ENCODE measurements at regions not wholly inside any gene's neighbourhood (a gene's known extent, or its start where the extent isn't known, plus 50 kb on each side); places are given as distances from the start of the nearest gene placed in this dataset.

DNA sequence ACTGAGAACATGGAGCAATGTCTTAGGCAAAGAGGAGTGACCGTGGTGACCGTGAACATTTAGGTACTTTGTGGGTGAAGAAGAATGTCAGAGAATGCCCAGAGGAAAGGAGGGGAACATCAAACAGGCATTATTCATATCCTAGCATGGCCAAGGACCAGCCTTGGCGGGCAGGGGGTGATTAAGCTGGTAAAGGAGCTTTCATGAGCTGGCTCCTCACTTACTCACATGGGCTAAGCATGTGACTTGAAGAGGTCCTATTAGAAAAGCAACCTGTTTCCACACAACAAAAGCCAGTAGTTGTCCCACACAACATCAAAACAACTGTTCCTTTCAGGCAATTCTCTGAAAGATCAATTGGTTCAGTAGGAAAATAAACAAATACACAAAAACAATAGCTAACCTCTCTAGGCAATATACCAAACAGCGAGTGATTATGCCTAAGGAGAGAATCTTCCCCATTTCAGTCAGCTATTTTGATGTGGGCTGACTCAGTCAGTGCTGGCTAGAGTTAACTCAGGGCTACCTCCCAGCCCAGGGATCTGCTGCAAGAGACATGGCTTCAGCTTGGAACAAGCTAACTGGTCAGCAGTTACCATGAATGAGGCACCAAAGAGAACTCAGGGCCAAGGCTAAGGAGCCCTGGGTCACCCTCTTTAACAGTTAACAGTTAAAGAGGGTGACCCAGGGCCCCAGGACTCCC, 283.5 kb downstream of the ARHGAP12 start:
- no peak for TF ChIP-seq SPI1 (IDR thresholded peaks at IDR 0.05; ENCODE audit: borderline replicate concordance, low read depth)
- no peak for TF ChIP-seq GABPA (IDR thresholded peaks at IDR 0.05; ENCODE audit: low read depth)
- TF ChIP-seq, protein P1, sequence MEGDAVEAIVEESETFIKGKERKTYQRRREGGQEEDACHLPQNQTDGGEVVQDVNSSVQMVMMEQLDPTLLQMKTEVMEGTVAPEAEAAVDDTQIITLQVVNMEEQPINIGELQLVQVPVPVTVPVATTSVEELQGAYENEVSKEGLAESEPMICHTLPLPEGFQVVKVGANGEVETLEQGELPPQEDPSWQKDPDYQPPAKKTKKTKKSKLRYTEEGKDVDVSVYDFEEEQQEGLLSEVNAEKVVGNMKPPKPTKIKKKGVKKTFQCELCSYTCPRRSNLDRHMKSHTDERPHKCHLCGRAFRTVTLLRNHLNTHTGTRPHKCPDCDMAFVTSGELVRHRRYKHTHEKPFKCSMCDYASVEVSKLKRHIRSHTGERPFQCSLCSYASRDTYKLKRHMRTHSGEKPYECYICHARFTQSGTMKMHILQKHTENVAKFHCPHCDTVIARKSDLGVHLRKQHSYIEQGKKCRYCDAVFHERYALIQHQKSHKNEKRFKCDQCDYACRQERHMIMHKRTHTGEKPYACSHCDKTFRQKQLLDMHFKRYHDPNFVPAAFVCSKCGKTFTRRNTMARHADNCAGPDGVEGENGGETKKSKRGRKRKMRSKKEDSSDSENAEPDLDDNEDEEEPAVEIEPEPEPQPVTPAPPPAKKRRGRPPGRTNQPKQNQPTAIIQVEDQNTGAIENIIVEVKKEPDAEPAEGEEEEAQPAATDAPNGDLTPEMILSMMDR (IDR thresholded peaks at IDR 0.05; ENCODE audit: insufficient read depth, low read length), result no peak
- no peak for TF ChIP-seq POLR2AphosphoS5 (IDR thresholded peaks at IDR 0.05; ENCODE audit: low read depth)
- TF ChIP-seq, protein P2, sequence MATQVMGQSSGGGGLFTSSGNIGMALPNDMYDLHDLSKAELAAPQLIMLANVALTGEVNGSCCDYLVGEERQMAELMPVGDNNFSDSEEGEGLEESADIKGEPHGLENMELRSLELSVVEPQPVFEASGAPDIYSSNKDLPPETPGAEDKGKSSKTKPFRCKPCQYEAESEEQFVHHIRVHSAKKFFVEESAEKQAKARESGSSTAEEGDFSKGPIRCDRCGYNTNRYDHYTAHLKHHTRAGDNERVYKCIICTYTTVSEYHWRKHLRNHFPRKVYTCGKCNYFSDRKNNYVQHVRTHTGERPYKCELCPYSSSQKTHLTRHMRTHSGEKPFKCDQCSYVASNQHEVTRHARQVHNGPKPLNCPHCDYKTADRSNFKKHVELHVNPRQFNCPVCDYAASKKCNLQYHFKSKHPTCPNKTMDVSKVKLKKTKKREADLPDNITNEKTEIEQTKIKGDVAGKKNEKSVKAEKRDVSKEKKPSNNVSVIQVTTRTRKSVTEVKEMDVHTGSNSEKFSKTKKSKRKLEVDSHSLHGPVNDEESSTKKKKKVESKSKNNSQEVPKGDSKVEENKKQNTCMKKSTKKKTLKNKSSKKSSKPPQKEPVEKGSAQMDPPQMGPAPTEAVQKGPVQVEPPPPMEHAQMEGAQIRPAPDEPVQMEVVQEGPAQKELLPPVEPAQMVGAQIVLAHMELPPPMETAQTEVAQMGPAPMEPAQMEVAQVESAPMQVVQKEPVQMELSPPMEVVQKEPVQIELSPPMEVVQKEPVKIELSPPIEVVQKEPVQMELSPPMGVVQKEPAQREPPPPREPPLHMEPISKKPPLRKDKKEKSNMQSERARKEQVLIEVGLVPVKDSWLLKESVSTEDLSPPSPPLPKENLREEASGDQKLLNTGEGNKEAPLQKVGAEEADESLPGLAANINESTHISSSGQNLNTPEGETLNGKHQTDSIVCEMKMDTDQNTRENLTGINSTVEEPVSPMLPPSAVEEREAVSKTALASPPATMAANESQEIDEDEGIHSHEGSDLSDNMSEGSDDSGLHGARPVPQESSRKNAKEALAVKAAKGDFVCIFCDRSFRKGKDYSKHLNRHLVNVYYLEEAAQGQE (IDR thresholded peaks at IDR 0.05; ENCODE audit: insufficient replicate concordance, low read depth), result no peak
- H3K4me3 ChIP-seq (replicated peaks; ENCODE audit: insufficient read depth, low read length), result no peak overlapping the region
- no peak overlapping the region for H3K27ac ChIP-seq (replicated peaks)
- H3K27me3 ChIP-seq (ENCODE audit: insufficient read depth, poor library complexity, severe bottlenecking), result no peaks in the 10 kb centered on the region
- DNase-seq (ENCODE audit: low read depth in 1 of 2, low spot score in 1 of 2), result no peak

DNA sequence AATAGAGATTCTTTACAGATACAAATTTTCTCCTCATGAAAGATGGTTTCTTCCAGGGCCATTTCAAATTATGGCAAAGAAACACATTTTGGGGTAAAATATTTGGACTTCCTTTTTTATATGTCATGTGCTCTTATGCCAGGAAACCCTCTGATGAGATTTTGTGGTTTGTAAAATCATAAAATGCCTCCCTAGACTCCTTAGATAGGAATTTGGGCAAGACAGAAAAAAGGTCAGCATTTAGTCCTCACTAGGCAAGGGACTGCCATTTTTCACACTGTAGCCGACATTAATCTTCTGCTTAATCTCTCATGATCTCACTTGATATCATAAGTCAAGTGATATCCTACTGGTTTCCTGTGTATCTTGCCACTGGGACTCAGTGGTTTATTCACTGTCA, 286.4 kb downstream of the ARHGAP12 start:
- DNase-seq (ENCODE audit: low read depth in 1 of 2, low spot score in 1 of 2), result no peak
- TF ChIP-seq, protein P2 (IDR thresholded peaks at IDR 0.05; ENCODE audit: insufficient replicate concordance, low read depth), result no peak
- peak; percentile 23; the same call in 1 of the 2 replicates for TF ChIP-seq SPI1 (IDR thresholded peaks at IDR 0.05; ENCODE audit: borderline replicate concordance, low read depth)
- Histone ChIP-seq H3K27me3 (ENCODE audit: insufficient read depth, poor library complexity, severe bottlenecking) (no peaks in the 10 kb centered on the region), H3K27ac (replicated peaks) (no peak overlapping the region), H3K4me3 (replicated peaks; ENCODE audit: insufficient read depth, low read length) (no peak overlapping the region)

DNA sequence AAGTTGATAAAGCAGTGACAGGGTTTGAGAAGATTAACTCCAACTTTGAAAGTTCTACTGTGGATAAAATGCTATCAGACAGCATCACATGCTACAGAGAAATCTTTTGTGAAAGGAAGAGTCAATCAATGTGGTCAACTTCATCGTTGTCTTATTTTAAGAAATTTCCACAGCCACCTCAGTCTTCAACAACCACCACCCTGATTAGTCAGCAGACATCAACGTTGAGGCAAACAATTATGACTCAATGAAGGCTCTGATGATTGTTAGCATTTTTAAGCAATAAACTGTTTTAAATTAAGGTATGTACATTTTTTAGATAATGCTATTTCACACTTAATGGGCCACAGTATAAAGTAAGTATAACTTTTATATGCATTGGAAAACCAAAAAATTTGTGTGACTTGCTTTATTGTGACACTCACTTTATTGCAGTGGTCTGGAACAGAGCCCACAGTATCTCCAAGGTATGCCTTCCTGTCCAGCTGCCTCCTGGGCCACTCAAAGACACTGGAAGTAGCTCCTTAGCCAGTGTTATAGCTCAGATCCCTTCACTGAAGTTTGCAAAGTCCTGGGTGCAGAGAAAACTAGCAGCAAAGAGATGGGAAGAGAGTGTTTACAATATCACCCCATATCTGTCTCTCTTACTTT, 293.1 kb downstream of the ARHGAP12 start:
- no peak overlapping the region for H3K4me3 ChIP-seq (replicated peaks; ENCODE audit: insufficient read depth, low read length)
- DNase-seq (ENCODE audit: low read depth in 1 of 2, low spot score in 1 of 2), result no peak
- TF ChIP-seq GABPA (IDR thresholded peaks at IDR 0.05; ENCODE audit: low read depth), result no peak
- TF ChIP-seq, protein P2 (IDR thresholded peaks at IDR 0.05; ENCODE audit: insufficient replicate concordance, low read depth), result no peak
- TF ChIP-seq SPI1 (IDR thresholded peaks at IDR 0.05; ENCODE audit: borderline replicate concordance, low read depth), result no peak
- TF ChIP-seq, protein P1 (IDR thresholded peaks at IDR 0.05; ENCODE audit: insufficient read depth, low read length), result no peak
- TF ChIP-seq POLR2AphosphoS5 (IDR thresholded peaks at IDR 0.05; ENCODE audit: low read depth), result no peak
- no peak overlapping the region for H3K27ac ChIP-seq (replicated peaks)
- no peaks in the 10 kb centered on the region for H3K27me3 ChIP-seq (ENCODE audit: insufficient read depth, poor library complexity, severe bottlenecking)

Data from HL-60 (cell line).